GM21381 (cell line): ENCODE measurements at regions not wholly inside any gene's neighbourhood (a gene's known extent, or its start where the extent isn't known, plus 50 kb on each side); places are given as distances from the start of the nearest gene placed in this dataset.
"Not testable (repeated sequence)": the region's sequence is repeated elsewhere in the genome, so short reads cannot be mapped to it uniquely, and the experiment has no call there.

Source experiments
- ATAC-seq: cut with Tn5 transposase; IDR thresholded peaks from one replicate; pipeline ENCODE4 v1.9.1; 2021; ENCODE audit warnings: mild to moderate bottlenecking, moderate library complexity; ENCODE audit not compliant: unreplicated experiment

GRCh38 chr16:79954921-79955705 is 354.6 kb upstream of the MAF start:
- ATAC-seq, result no peak

- ATAC-seq, result no peak
These were observed 350.6 kb upstream of the MAF start for GRCh38 chr16:79950932-79951719.

GRCh38 chr16:79949417-79949816 is 348.9 kb upstream of the MAF start:
- no peak for ATAC-seq

- no peak for ATAC-seq
These were observed 347.2 kb upstream of the MAF start for GRCh38 chr16:79947771-79948170.

- no peak for ATAC-seq
These were observed 345.7 kb upstream of the MAF start for GRCh38 chr16:79946252-79946651.

- ATAC-seq, result no peak
These were observed 343.2 kb upstream of the MAF start for GRCh38 chr16:79943736-79944135.

- no peak for ATAC-seq
These were observed 338.0 kb upstream of the MAF start for GRCh38 chr16:79938575-79938974.

- not testable (repeated sequence) for ATAC-seq
These were observed 337.1 kb upstream of the MAF start for GRCh38 chr16:79937671-79938070.

- ATAC-seq, result no peak
These were observed 333.1 kb upstream of the MAF start for GRCh38 chr16:79933603-79934002.

- ATAC-seq, result no peak
These were observed 332.0 kb upstream of the MAF start for GRCh38 chr16:79932572-79932971.

- ATAC-seq, result no peak
These were observed 331.2 kb upstream of the MAF start for GRCh38 chr16:79931721-79932120.

GRCh38 chr16:79929260-79929965 is 328.9 kb upstream of the MAF start:
- no peak for ATAC-seq

- no peak for ATAC-seq
These were observed 327.8 kb upstream of the MAF start for GRCh38 chr16:79928142-79928873.

- ATAC-seq, result no peak
These were observed 326.1 kb upstream of the MAF start for GRCh38 chr16:79926451-79927205.

GRCh38 chr16:79923431-79923830 is 322.9 kb upstream of the MAF start:
- ATAC-seq, result no peak

- ATAC-seq, result no peak
These were observed 320.1 kb upstream of the MAF start for GRCh38 chr16:79920685-79921084.

- no peak for ATAC-seq
These were observed 318.4 kb upstream of the MAF start for GRCh38 chr16:79918916-79919315.

- no peak for ATAC-seq
These were observed 315.2 kb upstream of the MAF start for GRCh38 chr16:79915761-79916160.

- no peak for ATAC-seq
These were observed 314.6 kb upstream of the MAF start for GRCh38 chr16:79914961-79915720.
